Thoracic aorta (tissue), 2 donors: ENCODE measurements at regions not wholly inside any gene's neighbourhood (a gene's known extent, or its start where the extent isn't known, plus 50 kb on each side); places are given as distances from the start of the nearest gene placed in this dataset.

Experiments
- ATAC-seq: fragments of 150-250 bp; one replicate; pipeline ENCODE4 v1.8.0; 2017; ENCODE audit warnings: low read depth; ENCODE audit not compliant: insufficient number of reproducible peaks, low FRiP score
- DNase-seq: peaks from one replicate; pipeline ENCODE4 v3.0.0-alpha.2; 2020; ENCODE audit warnings: low spot score
- H3K27ac ChIP-seq, 2 donors: fragments of 200-600 bp; sonication (generic); 1 replicate in 1 of 2; 2 replicates in 1 of 2; pipeline ENCODE4 v1.5.1; 2016; ENCODE audit warnings: mild to moderate bottlenecking in 2 of 2, moderate library complexity in 2 of 2
- H3K27me3 ChIP-seq: fragments of 200-600 bp; sonication (generic); replicated peaks from 2 replicates; pipeline ENCODE4 v1.6.0; 2016; ENCODE audit warnings: mild to moderate bottlenecking; ENCODE audit not compliant: insufficient read depth
- H3K36me3 ChIP-seq: fragments of 200-600 bp; sonication (generic); one replicate; pipeline ENCODE4 v1.5.1; 2016
- H3K4me1 ChIP-seq, 2 donors: fragments of 200-600 bp; sonication (generic); 1 replicate in 1 of 2; 2 replicates in 1 of 2; pipeline versions ENCODE4 v1.5.1 to v1.6.0; 2016; ENCODE audit warnings: low read depth in 2 of 2, mild to moderate bottlenecking in 1 of 2; ENCODE audit not compliant: control insufficient read depth in 1 of 2
- H3K4me3 ChIP-seq: fragments of 200-600 bp; sonication (generic); 2 replicates; pipeline ENCODE4 v1.5.1; 2016; ENCODE audit warnings: mild to moderate bottlenecking
- H3K9me3 ChIP-seq: fragments of 200-600 bp; sonication (generic); 2 replicates; pipeline ENCODE4 v1.5.1; 2016
- TF ChIP-seq, protein P1 (sequence below): fragments of 200-600 bp; sonication (generic); IDR thresholded peaks from one replicate; pipeline ENCODE4 v1.5.1; 2019; ENCODE audit warnings: antibody characterized with exemption

DNA sequence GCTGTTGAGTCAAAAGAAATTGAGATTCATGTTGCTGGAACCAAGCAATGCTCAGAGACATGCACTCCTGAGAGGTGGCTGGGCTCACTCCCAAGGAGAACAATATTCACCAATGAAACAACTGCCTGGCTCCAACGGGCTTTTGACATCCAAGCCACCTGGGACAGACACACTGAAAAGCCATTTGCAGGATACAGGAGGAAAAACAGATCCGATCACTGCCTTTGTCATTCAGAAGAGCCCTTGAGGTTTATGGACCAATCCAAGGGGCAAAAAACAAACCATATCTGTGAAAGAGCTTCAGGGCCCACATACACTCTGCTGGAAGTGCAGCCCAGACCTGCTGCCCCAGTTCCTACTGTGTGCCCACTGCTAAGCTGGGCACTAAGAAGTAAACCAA, 277.5 kb downstream of the NUAK1 start:
- H3K9me3 ChIP-seq: no peaks in the 10 kb centered on the region

DNA sequence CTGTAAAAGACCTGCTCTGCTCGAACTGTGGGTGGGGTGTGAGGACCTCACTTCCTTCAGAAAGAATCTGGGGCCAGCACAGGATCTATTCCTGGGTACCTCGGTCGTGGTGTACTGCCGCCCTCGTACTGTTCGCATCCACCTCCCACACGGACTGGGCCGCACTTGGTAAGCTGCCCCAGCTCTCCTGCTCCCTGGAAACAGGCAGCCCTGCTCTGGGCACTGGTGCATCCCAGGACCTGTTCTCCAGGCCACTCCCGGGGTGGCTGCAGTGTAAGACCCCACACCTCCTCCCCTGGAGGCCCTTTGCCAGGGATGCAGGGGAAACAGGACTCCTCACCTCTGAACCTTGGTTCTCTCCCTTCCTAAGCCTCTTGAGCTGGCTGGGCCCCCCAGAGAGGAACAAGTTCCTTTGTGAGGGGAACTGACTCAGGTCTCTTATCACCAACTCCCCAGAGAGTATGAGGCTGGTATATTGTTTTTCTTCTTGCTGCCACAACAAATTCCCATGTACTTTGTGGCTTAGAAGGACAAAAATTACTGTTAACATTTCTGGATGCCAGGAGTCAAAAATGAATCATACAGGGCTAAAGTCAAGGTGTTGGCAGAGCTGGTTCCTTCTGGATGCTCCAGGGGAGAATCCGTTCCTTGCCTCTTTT, 276.5 kb downstream of the NUAK1 start:
- DNase-seq (peak; percentile 8), ATAC-seq (peak; percentile 56)
- TF ChIP-seq, protein P1, sequence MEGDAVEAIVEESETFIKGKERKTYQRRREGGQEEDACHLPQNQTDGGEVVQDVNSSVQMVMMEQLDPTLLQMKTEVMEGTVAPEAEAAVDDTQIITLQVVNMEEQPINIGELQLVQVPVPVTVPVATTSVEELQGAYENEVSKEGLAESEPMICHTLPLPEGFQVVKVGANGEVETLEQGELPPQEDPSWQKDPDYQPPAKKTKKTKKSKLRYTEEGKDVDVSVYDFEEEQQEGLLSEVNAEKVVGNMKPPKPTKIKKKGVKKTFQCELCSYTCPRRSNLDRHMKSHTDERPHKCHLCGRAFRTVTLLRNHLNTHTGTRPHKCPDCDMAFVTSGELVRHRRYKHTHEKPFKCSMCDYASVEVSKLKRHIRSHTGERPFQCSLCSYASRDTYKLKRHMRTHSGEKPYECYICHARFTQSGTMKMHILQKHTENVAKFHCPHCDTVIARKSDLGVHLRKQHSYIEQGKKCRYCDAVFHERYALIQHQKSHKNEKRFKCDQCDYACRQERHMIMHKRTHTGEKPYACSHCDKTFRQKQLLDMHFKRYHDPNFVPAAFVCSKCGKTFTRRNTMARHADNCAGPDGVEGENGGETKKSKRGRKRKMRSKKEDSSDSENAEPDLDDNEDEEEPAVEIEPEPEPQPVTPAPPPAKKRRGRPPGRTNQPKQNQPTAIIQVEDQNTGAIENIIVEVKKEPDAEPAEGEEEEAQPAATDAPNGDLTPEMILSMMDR: no peak
- H3K27me3 ChIP-seq: no peaks in the 10 kb centered on the region
- H3K27ac ChIP-seq: peak overlapping the region; percentile 61 to 81
- no peaks in the 10 kb centered on the region for H3K9me3 ChIP-seq
- no peak overlapping the region for H3K4me3 ChIP-seq
- H3K36me3 ChIP-seq: no peaks in the 10 kb centered on the region
- H3K4me1 ChIP-seq: peaks cover 5 to 18% of the 10 kb centered on the region in 2 donors

More for the DNA sequence above, 277.5 kb downstream of the NUAK1 start:
- no peak for ATAC-seq
- no peaks in the 10 kb centered on the region for H3K27me3 ChIP-seq
- TF ChIP-seq, protein P1: no peak
- H3K4me1 ChIP-seq: peaks cover 5 to 18% of the 10 kb centered on the region in 2 donors
- no peaks in the 10 kb centered on the region for H3K36me3 ChIP-seq
- H3K4me3 ChIP-seq: no peak overlapping the region
- no peak for DNase-seq
- H3K27ac ChIP-seq: peak overlapping the region in 1 of 2 donors; percentile 61

DNA sequence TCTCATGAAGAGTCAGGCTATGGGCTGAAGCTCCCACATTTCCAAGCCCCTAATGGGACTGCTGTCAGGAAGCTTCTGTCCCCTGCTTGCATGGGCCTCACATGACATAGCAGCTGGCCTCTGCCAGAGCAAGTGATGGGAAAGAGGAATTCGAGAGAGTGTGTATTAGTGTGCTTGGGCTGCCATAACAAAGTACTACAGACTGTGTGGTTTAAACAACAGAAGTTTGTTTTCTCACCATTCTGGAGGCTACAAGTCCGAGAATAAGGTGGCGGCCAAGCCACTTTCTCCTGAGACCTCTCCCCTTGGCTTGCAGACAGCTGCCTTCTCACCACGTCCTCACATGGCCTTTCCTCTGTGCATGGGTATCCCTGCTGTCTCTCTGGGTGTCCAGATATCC, 274.4 kb downstream of the NUAK1 start:
- Histone ChIP-seq H3K27me3 (no peaks in the 10 kb centered on the region), H3K4me1 (peaks cover 5 to 15% of the 10 kb centered on the region in 2 donors), H3K27ac (no peak overlapping the region), H3K4me3 (no peak overlapping the region), H3K9me3 (no peaks in the 10 kb centered on the region), H3K36me3 (no peaks in the 10 kb centered on the region)
- ATAC-seq: no peak
- TF ChIP-seq, protein P1: no peak
- no peak for DNase-seq

DNA sequence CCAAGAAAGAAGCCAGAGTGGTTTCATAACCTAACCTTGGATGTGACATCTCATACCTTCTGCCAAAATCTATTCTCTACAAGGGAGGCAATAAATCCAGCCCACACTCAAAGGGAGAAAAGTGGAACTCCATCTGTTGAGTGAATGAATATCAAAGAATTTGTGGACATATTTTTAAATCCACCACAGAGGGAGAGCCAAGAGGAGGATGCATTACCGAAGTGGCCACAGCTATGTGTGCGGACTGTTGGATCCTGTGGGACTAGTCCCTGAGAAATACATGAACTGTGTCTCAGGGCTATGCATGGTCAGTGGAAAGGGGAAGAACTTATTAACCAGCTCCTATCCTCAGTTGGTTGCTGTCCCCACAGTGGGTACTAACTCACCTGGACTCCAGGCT, 273.9 kb downstream of the NUAK1 start:
- no peak overlapping the region for H3K27ac ChIP-seq
- ATAC-seq: no peak
- TF ChIP-seq, protein P1: no peak
- no peak overlapping the region for H3K4me3 ChIP-seq
- H3K36me3 ChIP-seq: no peaks in the 10 kb centered on the region
- no peaks in the 10 kb centered on the region for H3K27me3 ChIP-seq
- H3K9me3 ChIP-seq: no peaks in the 10 kb centered on the region
- no peak for DNase-seq
- H3K4me1 ChIP-seq: peaks cover 5 to 15% of the 10 kb centered on the region in 2 donors

DNA sequence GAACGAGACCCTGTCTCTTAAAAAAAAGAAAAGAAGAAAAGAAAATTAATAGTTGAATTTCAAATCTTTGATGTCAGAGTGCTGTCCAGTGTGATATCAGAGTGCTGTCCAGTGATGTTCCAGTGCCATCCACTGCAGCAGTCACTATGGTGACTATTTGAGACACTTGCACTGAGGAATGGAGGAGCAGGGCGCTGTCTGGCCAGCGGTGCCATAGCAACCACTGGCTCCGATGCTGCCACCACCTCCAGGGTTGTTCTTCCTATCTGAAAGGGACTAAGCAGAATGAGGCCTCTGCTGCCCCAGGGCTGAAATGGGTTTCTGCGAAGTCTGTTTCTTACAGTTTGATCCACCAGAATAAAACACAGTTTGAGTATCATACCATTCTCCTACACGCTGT, 272.9 kb downstream of the NUAK1 start:
- no peak overlapping the region for H3K27ac ChIP-seq
- no peaks in the 10 kb centered on the region for H3K9me3 ChIP-seq
- no peak for ATAC-seq
- TF ChIP-seq, protein P1: no peak
- no peak for DNase-seq
- no peaks in the 10 kb centered on the region for H3K27me3 ChIP-seq
- H3K4me1 ChIP-seq: peaks cover 5 to 15% of the 10 kb centered on the region in 2 donors
- H3K36me3 ChIP-seq: no peaks in the 10 kb centered on the region
- H3K4me3 ChIP-seq: no peak overlapping the region
